HG03064 (cell line): ENCODE measurements at regions not wholly inside any gene's neighbourhood (a gene's known extent, or its start where the extent isn't known, plus 50 kb on each side); places are given as distances from the start of the nearest gene placed in this dataset.

ENCODE experiments used
- ATAC-seq: cut with Tn5 transposase; IDR thresholded peaks from one replicate; pipeline ENCODE4 v1.9.1; 2021; ENCODE audit warnings: low read depth; ENCODE audit not compliant: unreplicated experiment

DNA sequence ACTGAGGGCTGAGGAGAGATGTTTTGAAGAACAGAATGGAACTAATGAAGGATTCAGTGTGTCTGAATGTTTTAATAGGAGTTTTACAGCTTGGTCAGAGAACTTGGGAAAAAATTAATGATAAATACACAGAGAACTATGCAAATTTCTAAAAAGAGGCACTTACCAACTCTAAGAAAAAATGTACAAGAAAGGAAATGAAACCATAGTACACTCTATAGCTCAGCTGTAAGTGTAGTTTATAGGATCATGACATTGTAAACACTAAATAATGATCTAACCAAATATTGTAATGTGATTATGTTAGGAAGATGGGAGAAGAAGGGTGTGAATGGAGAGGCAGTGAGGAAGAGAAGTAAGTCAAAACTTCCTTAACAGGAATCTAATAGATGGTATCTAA, 205.2 kb downstream of the SEC61B start:
- no peak for ATAC-seq

DNA sequence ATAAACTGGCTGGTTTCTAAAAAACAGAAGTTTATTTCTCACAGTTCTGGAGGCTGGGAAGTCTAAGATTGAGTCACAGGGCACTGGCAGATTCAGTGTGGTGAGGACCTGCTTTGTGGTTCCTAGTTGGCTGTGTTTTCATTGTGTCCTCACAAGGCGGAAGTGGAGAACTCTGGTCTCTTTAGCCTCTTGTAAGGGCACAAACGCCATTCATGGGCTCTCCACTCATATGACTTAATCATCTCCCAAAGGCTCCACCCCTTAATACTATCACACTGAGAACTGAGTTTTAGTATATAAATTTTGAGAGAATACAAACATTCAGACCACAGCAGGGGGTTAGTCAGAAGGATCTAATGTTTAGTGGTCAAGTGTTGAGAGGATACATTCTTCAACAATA, 208.2 kb downstream of the SEC61B start:
- ATAC-seq = no peak

DNA sequence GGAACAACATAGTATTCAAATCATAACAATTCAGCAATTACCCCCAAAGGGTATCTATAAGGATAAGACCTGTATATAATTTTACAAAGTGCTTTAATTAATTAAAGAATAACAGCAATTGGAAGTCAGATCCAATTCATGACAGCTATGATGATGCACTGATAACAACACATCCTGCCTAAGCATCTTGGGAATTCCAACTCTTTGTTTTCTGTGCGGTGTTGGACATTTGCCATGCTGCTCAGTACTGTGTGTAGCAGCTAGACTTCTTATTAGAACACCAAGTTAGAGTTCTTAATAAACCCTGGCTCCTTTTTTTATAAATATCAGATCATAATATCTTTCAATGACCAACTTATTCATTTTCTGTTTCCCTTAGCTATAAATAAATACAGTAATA, 209.0 kb downstream of the SEC61B start:
- no peak for ATAC-seq

DNA sequence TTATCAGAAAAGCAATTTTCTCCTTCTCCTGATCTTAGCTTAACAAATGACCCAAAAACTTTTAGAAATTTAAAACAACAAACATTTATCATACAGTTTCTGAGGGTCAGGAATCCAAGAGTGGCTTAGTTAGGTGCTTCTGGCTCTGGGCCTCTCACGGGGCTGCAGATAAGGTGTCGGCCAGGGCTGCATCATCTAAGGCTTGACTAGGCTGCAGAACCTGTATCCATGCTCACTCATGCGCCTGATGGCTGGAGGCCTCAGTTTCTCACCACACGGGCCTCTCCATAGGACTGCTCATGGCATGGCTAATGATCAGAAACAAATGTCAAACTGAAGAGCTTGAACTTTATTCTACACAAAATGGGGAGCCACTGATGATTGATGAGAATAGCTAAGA, 210.0 kb downstream of the SEC61B start:
- no peak for ATAC-seq

DNA sequence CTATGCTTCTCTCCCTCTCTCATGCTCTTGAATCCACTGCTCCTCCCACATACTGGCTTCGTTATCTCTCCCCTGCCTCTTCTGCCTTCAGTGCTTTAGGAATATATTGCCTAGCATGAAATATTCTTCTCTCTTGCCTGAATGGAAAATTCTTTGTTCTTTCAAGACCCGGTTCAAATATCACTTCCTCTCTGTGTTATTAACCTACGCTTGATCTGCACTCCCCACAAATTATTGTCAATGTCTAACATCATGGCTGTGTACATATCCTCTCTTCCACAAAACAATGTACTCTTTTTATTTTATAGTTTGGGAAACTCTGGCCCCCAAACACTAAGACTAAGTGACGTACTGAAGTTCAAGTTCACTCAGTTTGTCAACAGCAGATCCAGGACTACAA, 211.0 kb downstream of the SEC61B start:
- no peak for ATAC-seq

DNA sequence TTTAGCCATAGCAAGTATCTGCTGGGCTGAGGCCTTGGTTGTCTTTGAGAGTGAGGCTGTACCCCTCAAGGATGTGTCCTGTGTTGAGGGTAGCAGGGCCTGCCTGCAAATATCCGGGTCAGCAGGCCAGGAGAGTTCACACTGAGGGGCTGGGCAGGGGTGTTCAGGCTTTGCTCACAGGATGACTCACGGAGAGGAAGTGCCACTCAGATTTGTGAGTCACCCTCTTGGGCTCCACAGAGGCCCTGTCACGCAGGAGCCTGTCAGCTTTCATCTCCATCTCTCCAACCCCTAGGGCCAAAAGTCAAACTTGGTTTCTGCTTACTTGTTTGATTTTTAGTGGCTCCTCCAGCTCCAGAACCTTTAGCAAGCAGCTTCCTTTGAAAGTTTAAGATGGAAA, 211.5 kb downstream of the SEC61B start:
- peak; percentile 95 for ATAC-seq

DNA sequence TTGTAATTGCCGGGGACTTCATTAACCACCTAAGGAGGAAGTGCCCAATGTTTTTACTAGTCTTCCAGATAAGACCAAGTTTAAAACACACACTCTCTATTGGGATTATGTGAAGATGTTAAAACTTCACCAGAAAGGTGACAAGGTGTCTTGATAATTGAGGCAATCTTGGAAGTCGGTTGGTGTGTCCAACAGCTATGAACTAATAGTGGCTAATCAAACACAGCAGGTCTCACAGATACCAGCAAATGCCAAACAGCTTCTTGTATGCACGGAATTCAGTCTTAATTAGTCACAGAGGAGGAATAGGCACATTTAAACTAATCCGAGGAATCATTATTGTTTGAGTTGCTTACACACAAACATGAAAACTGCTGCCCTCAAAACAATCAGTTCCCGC, 214.5 kb downstream of the SEC61B start:
- ATAC-seq = no peak

DNA sequence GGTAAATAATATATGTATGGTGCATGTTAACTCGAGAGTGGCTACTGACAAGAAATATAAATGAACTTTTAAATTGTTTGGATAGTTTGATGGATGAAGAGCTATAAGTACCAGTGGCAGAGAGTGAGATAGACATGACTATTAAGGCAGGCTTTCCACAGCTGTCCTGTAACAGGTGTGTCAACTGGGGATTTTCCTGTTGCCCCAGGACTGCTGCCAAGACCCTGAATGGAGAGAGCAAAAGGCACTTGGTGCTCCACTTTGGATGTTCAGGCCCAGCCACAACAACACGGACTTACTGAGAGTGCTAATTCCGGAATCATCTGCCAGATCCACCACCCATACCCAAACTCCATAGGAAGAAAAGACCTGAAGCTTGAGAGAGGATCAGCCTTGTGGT, 215.1 kb downstream of the SEC61B start:
- ATAC-seq = no peak

DNA sequence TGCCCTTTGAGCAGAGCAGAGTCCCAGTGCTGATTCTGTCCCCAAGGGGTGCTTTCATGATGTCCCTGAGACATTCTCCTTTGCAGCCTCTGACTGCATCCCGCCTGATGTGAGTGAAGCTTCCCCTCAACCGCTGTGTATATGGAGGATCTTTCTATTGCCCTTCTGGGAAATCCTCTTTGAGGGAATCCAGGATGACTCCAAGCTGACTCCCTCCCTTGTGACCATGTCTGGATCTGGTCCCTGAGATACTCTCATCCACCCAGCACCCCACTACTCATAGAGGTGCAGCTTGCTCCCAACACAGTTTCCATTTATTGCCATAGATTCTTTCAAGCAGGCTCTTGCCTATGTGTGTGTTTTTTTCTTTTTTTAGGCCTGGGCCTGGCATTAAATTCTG, 216.5 kb downstream of the SEC61B start:
- no peak for ATAC-seq

DNA sequence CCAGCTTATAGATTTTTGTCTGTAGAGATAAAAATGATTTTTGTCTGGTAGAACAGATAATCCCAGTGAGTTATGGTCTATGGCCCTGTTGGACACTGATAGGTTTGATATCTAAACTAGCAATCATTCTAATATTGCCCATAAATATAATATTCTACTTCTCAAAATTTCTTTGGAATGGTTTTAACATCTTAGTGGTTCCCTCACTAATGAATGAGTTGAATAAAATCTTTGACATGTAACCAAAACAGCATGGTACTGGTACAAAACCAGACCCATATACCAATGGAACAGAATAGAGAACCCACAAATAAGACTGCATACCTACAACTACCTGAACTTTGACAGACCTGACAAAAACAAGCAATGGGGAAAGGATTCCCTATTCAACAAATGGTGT, 219.7 kb downstream of the SEC61B start:
- no peak for ATAC-seq

DNA sequence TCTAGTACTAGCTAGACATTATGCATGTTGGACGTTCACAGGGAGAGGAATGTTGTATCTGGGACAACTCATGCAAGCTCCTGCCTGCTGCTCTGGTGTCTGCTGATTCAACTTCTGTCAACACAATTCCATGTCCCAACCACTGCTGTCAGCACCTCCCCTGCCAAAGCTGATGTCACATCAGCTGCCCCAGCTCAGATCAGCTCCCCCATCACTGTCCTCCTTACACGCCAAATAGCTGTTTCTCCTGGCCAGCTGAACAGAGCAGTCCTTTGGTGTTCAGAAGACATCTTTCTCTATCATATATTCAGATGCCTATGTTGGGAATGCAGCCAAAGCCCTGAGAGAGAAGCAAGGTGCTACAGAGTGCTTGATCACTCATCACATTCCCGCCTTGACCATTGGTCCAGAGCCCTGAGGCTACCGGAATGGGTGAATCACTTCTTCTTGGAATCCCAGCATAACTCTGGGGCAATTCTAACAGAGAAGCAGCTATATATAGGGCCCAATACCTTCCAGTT, 223.3 kb downstream of the SEC61B start:
- ATAC-seq = no peak

DNA sequence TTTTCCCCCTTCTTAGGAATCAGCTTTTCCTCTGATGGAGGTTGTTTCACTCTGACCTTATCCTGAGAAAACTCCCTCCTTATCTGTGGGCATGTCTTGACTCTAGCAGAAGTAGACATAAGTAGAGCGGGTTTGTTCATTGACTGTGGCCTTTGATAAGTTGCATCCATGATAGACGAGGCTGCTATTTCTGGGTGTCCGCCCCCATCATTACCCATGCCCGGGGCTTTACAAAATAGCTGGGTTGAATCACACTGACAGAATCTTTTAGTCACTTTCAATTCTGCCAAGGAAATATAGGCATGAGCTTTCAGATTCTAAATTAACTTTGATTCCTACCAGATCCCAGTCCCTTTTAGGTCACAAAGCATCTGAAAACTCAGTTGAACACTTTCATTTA, 223.8 kb downstream of the SEC61B start:
- no peak for ATAC-seq

DNA sequence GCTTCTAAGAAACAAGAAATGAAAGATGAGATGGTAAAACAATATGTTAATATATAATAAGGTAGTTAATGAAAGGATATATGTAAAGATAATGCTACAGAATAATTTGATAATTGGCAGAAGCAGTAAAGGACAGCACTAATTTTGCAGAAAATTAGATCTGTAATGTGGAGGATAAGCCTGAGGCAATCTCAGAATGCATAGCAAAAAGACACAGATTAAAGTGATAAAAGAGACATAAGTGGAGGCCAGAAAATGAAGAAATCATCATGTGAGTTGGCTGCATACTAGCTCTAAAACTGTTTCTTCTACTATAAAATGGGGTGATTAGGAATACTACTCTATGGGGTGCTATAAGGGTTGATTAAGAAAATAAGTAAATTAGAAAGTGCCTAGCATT, 225.9 kb downstream of the SEC61B start:
- no peak for ATAC-seq

DNA sequence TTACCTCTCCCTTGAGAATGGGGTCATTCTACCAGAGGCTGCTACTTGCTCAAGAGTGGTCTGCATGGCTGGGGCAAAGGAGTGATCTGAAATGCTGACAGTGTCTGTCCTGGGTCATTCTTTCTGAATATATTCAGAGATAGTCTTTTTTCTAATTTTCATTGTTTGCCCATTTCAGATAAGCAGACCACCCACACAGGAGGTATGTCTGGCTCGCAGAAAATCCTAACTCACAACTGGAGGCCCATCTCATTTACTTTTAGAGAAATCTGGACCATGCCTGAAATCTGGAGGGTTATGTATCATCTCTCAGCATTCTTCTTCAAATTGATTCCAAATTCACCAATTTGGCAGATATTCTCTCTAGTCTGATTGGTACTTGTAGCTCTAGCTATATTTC, 227.6 kb downstream of the SEC61B start:
- no peak for ATAC-seq

DNA sequence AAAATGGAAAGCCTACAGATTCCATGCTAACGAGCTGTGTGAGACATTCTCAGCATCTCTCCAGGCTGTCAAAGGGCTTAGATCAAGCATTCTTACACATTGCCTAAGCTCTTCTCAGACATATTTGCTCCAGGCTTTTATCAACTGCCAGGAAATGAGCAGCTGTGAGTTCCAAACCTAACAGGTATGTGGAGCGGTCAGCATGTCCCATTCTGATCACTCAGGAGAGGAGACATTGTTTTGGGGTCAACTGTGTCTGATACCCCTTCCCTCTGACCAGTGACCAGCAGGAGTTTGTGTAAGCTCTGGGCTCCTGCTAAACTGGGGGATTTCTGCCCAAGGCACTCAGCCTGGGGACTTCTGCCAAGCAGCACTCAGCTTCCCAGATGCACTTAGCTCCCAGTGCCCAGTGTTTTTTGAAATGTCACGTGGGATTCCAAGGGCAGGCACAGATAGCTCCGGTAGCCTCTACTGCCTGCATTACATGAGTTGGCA, 229.1 kb downstream of the SEC61B start:
- no peak for ATAC-seq

DNA sequence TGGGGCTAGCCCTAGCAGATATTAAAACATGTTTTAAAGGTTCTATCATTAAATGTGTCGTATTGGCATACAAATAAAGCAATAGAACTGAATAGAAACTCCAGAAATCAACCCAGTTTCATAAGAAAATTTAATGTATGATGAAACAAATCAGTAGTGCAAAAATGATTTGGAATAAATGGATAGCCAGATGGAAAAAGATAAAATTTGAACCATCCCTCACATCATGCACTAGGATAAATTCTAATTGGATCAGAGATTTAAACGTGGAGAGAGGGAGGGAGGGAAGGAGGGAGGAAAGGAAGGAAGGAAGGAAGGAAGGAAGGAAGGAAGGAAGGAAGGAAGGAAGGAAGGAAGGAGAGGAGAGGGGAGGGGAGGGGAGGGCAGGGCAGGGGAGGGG, 235.3 kb downstream of the SEC61B start:
- ATAC-seq = no peak

DNA sequence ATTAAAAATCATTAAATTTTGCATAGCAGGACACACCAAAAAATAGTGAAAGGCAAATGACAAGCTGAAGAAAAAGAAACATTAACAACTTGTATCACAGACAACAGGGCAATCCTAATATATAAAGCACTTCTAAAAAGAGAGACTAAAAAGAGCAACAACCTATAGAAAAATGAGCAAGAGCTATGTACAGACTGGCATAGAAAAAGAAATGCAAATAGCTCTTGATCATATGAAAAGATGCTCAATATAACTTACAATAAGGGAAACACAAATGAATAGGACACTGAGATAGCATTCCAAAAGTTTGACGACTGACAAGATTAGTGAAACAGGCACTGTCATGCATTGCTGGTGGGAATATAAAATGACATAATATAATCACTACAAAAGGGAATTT, 235.9 kb downstream of the SEC61B start:
- ATAC-seq = no peak

DNA sequence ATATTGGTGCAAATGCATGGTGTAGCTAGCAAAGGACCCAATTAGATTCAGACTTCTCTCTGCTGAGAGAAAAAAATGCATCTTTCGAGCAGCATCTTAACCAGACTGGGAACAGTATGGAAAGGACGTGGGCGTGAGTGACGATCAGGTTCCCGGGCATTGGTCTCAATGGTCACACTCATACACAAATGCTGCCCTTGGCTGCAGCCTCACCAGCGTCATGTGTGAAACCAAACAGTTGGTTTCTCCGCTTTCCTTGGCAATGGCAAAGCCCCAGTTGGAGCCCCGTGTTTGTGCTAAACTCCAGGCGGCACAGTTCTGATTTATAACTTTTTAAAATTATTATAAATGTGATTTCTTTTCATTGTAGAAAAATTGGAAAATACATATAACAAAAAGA, 237.8 kb downstream of the SEC61B start:
- ATAC-seq = no peak

DNA sequence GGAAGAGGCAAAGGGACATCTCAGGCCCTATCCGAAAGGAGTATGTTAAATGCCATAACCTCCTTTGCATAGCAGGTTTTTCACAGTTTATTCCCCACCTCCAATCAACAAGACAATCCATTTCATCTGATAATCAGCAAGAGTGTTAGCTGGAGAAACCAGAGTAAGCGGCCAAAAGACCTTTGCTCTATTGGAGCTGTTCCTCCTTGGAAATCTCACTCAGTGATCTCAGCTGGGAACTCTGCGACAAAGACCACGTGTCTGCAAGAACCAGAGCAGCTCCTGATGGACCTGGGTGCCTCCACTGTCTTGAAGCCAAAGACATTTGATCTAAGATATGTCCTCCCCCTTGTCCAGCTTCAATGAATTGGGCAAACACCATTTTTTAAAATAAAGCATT, 241.0 kb downstream of the SEC61B start:
- no peak for ATAC-seq

DNA sequence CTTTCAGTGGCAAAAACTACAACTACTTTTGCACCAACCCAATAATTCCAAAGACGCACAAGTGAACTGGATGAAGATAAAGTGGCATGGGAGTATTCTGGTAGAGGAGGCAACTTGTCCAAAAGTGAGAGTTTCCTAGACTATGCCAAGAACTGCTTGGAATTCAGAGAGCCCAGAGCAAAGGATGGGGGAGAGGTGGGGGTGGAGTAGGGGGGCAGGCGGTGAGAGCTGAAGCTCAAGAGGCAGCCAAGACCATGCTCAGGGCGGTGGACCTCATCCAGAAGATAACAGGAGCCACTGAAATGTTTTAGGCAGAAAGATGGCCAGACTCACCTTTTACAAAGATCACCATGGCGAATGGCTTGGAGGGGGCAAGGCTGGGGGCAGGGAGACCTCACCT, 242.5 kb downstream of the SEC61B start:
- ATAC-seq = no peak

DNA sequence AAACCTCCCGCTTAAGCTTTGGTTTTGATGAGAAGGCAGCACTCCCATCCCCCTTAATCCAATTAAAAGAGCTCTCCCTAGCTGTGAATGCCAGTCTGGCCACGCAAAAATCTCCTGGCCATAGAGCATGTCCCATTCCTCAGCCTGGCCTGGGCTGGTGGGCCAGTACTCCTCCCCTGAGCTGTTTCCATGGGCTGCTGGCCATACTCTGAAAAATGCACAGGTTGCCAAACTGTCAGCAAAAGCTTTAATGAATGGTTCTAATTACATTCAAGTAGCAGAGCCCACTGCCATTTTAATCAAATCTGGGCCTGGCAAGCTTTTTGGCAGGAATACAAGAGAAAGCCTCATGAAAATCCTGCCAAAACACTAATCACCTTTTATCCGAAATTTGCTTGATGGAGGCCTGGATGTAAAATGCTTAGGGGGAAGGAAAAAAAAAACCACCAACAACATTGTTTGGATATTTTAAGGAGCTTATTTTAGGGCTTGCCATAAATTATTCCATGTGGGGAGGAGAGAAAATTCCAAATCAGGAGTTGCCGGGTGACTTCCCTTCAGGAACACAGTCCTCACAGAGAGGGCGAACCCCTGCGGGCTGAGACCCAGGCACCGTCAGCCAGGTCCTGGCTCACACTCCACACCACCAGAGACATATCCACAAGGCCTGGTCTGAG, 243.3 kb downstream of the SEC61B start:
- ATAC-seq = no peak

DNA sequence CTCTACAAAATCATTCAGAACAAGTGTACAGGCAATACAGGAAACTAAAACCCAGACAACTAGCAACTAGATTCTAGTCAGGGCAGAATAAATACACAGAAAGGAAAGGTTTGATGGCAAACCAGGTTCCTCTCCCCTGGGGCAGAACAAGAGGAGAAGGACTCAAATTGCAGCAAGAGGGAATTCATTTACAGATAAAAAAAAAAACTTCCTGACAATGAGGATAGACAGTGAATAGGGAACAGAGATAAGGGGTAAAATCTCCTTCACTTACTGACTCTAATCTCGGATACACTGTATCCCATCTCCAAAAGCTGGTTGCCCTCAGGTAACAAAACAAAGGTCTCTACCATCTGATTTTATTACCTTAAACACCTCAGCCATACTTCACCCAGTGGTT, 244.0 kb downstream of the SEC61B start:
- no peak for ATAC-seq

DNA sequence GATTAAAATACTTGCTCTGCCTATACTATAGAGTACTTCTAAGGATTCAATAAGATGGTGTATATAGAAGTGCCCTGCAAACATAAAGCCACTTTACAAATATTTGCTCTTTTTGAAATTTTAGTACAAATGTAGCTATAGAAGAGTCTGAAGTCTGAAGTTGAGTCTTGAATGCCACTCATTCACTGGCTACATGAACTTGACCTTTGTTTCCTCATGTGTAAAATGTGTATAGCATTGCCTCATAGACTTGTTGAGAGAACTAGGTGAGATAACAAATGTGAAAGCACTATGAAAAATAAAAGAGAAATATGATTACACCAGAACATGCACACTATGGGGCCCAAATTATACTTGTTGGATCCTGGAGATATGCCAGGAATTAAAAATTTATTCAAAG, 244.7 kb downstream of the SEC61B start:
- no peak for ATAC-seq
